Fibroblast of mammary gland (primary cell): ENCODE measurements at regions not wholly inside any gene's neighbourhood (a gene's known extent, or its start where the extent isn't known, plus 50 kb on each side); places are given as distances from the start of the nearest gene placed in this dataset.

ENCODE experiments used
- DNase-seq: peaks from one replicate; pipeline ENCODE4 v3.0.0-alpha.2; 2010; ENCODE audit warnings: low read depth
- H3K4me3 ChIP-seq: 2 replicates; pipeline ENCODE4 v1.5.1; 2011; ENCODE audit warnings: low read depth, mild to moderate bottlenecking, low read length, moderate library complexity; ENCODE audit not compliant: control insufficient read depth
- CTCF ChIP-seq: conservative IDR thresholded peaks from 2 replicates; pipeline ENCODE4 v1.5.1; 2011; ENCODE audit warnings: low read depth, low read length, inconsistent platforms; ENCODE audit not compliant: control insufficient read depth, insufficient read depth

GRCh38 chr5:2102819-2103776, 220.4 kb upstream of the IRX4 start:
- H3K4me3 ChIP-seq, result no peak overlapping the region
- DNase-seq, result no peak
- no peak for TF ChIP-seq CTCF

DNA sequence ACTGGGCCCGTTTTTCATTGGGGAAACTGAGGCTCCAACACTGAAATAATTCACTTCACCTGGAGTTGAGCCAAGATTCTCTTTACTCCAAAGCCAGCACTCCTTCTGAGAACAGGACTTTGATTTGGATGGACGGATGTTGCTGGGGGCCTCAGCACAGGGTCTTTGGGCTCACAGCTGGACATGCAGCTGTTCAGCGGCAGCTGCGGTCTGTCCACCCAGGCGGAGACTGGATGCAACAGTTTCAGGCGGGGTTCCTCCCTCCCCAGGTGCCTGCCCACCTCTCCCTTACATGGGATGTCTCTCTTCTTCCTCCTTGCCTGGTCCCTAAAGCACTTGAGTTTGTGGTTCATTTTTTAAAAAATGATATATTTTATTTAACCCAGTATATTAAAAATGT, 219.0 kb upstream of the IRX4 start:
- H3K4me3 ChIP-seq, result no peak overlapping the region
- no peak for DNase-seq
- TF ChIP-seq CTCF, result no peak

DNA sequence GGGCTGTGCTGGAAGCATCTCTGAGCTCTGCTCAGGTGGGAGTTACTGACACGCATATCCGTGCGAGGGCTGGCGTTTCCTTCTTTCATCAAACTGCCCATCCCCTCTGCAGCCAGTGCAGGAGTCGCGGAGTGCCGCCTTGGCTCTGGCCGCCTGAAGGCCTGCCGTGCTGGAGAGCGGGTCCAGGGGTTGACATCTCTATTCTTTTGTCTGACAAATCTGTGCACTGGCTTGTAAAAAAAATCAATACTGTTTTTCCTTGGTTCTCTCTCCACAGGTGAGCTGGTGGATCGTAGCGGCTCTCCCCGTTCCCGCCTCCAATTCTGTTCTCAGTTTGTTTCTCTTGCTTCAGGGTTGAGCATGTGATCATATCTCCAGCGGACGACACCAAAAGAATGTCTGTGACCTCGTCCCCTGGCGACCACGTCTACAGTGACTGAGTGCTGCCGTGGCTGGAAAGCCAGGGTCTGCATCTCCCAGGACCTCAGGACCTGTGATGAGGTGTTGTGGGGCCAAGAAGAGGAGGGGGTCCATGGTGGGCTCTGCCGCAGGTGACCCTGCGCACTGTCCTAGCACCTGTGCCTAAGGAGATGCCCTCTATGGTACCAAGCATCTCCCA, 214.3 kb upstream of the IRX4 start:
- no peak overlapping the region for H3K4me3 ChIP-seq
- TF ChIP-seq CTCF, result no peak
- DNase-seq, result no peak

DNA sequence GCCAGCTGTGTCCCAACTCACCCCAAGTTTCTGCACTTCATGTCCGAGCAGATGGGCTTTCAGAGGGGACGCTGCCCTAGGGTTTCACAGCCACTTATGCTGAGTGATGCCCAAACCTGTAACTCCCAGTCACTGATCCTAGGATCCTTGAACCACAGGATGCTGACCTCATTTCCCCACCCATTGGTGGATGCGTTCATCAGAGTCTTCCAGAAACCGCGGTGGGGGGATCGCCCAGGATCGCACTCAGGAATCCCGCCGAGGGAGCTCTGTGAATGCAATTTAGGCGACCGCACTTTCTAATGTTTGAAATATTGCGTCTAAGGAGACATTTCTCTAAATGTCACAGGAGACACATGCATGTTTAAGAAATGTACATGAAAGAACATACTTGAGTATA, 212.3 kb upstream of the IRX4 start:
- H3K4me3 ChIP-seq, result no peak overlapping the region
- DNase-seq, result no peak
- TF ChIP-seq CTCF, result no peak

DNA sequence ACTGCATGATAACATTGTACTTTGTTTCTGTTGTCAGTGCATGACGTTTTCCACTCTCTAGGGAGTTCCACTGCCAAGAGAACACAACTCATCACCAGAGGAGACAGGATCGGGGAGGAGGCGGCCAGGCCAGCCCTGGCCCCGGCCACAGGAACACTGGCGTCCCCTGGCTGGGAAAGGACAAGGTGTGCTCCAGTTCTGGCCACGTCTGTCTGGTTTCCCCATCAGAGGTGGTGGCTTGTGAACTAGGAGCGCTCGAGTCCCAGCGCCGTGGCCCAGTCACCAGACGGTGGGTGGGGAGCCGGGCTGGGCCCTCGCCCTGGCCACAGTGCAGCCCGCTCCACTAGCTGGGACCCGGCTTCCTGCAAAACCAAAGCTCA, 211.9 kb upstream of the IRX4 start:
- TF ChIP-seq CTCF, result no peak
- no peak overlapping the region for H3K4me3 ChIP-seq
- DNase-seq, result peak; percentile 72

- peak; percentile 95 for DNase-seq
- no peak for TF ChIP-seq CTCF
- H3K4me3 ChIP-seq, result no peak overlapping the region
Observed at GRCh38 chr5:2093859-2094615, 211.3 kb upstream of the IRX4 start.
